ENCODE measurements at regions not wholly inside any gene's neighbourhood (a gene's known extent, or its start where the extent isn't known, plus 50 kb on each side); places are given as distances from the start of the nearest gene placed in this dataset.

- TF ChIP-seq, protein P1, sequence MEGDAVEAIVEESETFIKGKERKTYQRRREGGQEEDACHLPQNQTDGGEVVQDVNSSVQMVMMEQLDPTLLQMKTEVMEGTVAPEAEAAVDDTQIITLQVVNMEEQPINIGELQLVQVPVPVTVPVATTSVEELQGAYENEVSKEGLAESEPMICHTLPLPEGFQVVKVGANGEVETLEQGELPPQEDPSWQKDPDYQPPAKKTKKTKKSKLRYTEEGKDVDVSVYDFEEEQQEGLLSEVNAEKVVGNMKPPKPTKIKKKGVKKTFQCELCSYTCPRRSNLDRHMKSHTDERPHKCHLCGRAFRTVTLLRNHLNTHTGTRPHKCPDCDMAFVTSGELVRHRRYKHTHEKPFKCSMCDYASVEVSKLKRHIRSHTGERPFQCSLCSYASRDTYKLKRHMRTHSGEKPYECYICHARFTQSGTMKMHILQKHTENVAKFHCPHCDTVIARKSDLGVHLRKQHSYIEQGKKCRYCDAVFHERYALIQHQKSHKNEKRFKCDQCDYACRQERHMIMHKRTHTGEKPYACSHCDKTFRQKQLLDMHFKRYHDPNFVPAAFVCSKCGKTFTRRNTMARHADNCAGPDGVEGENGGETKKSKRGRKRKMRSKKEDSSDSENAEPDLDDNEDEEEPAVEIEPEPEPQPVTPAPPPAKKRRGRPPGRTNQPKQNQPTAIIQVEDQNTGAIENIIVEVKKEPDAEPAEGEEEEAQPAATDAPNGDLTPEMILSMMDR (IDR thresholded peaks at IDR 0.05; ENCODE audit: insufficient read depth, low read length, missing control alignments), result no peak
- POLR2A ChIA-PET, result no interaction called here
- CTCF ChIA-PET, result no interaction called here
- DNase-seq (ENCODE audit: low read depth, low spot score), result no peak
- no peak overlapping the region for H3K4me3 ChIP-seq (ENCODE audit: low read depth, low read length)
These were observed 858.5 kb upstream of the B3GALT2 start for GRCh38 chr1:194044892-194045291.

- CTCF ChIA-PET, result no interaction called here
- POLR2A ChIA-PET, result no interaction called here
- no peak overlapping the region for H3K4me3 ChIP-seq (ENCODE audit: low read depth, low read length)
- DNase-seq (ENCODE audit: low read depth, low spot score), result no peak
- TF ChIP-seq, protein P1 (IDR thresholded peaks at IDR 0.05; ENCODE audit: insufficient read depth, low read length, missing control alignments), result no peak
These were observed 857.8 kb upstream of the B3GALT2 start for GRCh38 chr1:194043984-194044755.

GRCh38 chr1:194042736-194043135 lies 856.3 kb upstream of the B3GALT2 start:
- TF ChIP-seq, protein P1 (IDR thresholded peaks at IDR 0.05; ENCODE audit: insufficient read depth, low read length, missing control alignments), result no peak
- no peak for DNase-seq (ENCODE audit: low read depth, low spot score)
- H3K4me3 ChIP-seq (ENCODE audit: low read depth, low read length), result no peak overlapping the region
- CTCF ChIA-PET, result no interaction called here
- POLR2A ChIA-PET, result no interaction called here

GRCh38 chr1:194040496-194040895 lies 854.1 kb upstream of the B3GALT2 start:
- CTCF ChIA-PET, result no interaction called here
- H3K4me3 ChIP-seq (ENCODE audit: low read depth, low read length), result no peak overlapping the region
- TF ChIP-seq, protein P1 (IDR thresholded peaks at IDR 0.05; ENCODE audit: insufficient read depth, low read length, missing control alignments), result no peak
- DNase-seq (ENCODE audit: low read depth, low spot score), result no peak
- POLR2A ChIA-PET, result no interaction called here

DNA sequence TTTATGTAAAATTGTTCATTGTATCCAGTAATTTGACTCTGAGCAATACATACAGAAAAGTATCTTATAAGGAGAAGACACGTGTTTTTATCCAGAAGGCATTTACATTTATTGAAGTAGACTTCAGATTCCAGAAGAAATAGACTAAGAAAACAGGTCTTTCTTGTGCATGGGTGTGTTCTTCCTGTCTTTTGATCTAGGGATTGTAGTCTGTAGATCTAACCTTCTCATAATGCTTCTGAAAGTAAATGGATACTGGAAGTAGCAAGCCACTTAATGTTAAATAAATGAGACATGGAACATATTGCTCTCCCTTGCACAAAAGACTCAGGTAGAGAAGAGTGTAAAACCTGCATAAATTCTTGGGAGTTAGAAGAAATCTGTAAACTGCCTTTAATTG lies 853.2 kb upstream of the B3GALT2 start:
- CTCF ChIA-PET, result no interaction called here
- POLR2A ChIA-PET, result no interaction called here
- H3K4me3 ChIP-seq (ENCODE audit: low read depth, low read length), result no peak overlapping the region
- no peak for DNase-seq (ENCODE audit: low read depth, low spot score)
- TF ChIP-seq, protein P1 (IDR thresholded peaks at IDR 0.05; ENCODE audit: insufficient read depth, low read length, missing control alignments), result no peak

GRCh38 chr1:194033646-194034045 lies 847.2 kb upstream of the B3GALT2 start:
- TF ChIP-seq, protein P1 (IDR thresholded peaks at IDR 0.05; ENCODE audit: insufficient read depth, low read length, missing control alignments), result no peak
- CTCF ChIA-PET, result no interaction called here

More at GRCh38 chr1:194033646-194034045, 847.2 kb upstream of the B3GALT2 start:
- no peak overlapping the region for H3K4me3 ChIP-seq (ENCODE audit: low read depth, low read length)
- DNase-seq (ENCODE audit: low read depth, low spot score), result no peak
- POLR2A ChIA-PET, result no interaction called here

All from AG04449 (cell line).